Endothelial cell of umbilical vein (primary cell): ENCODE measurements at regions not wholly inside any gene's neighbourhood (a gene's known extent, or its start where the extent isn't known, plus 50 kb on each side); places are given as distances from the start of the nearest gene placed in this dataset.

Experiments
- CTCF ChIP-seq, 2 donors: IDR thresholded peaks; 1 replicate in 1 of 2; 2 replicates in 1 of 2; pipeline ENCODE4 v1.5.1; 2011; ENCODE audit warnings: low read length in 2 of 2, mild to moderate bottlenecking in 2 of 2, moderate library complexity in 2 of 2, control low read depth in 1 of 2, inconsistent platforms in 1 of 2, low read depth in 1 of 2; ENCODE audit not compliant: insufficient read depth in 1 of 2; ENCODE audit errors: extremely low read depth in 1 of 2
- JUN ChIP-seq: IDR thresholded peaks from 2 replicates; pipeline ENCODE4 v1.6.1; 2011; ENCODE audit warnings: borderline replicate concordance, low read depth; ENCODE audit not compliant: insufficient read length, insufficient read depth
- MYC ChIP-seq: IDR thresholded peaks from one replicate; pipeline ENCODE4 v1.6.1; 2011; ENCODE audit warnings: mild to moderate bottlenecking, low read depth, low read length

DNA sequence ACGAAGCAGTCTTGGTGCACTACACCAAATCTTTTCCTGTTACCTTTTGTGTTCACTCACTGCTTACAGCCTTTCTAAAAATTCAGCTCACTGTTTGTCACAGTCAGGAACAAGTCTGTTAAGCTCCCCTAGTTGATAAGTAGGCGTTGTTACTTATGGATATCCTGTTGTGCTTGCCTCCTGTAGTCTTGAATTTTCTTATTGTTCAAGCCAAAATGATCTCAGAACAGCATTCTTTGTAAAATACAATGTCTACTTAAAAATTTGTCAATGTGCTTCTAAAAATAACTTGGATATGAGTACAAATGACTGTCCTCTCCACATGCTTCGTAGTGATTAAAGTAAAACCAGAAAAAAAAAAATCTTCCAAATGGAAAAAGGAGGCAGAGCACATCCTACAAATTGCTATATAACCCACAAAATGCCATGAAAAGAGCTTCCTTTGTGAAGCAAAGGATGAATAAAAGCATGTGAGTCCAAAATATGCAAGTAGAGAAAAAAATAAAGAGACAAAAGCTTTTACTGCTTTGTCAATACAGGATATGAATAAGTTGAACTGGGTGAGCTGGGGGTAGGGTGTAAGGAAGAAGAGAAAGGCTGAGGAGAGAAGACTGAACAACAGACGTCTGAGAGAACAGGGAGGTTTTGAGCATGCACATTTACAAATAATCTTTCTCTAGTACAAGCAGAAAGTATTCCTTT, 228.9 kb upstream of the ADGRL4 start:
- no peak for TF ChIP-seq CTCF (IDR thresholded peaks at IDR 0.05; ENCODE audit: extremely low read depth in 1 of 2, insufficient read depth in 1 of 2, low read depth in 1 of 2, low read length in 2 of 2)
- no peak for TF ChIP-seq MYC
- TF ChIP-seq JUN: no peak
